PC-3 (cell line): ENCODE measurements at regions not wholly inside any gene's neighbourhood (a gene's known extent, or its start where the extent isn't known, plus 50 kb on each side); places are given as distances from the start of the nearest gene placed in this dataset.
A peak's percentile ranks its signal among the peaks of the same experiment; 100 is the strongest.

Experiments used
- ATAC-seq: fragments of 200-7000 bp; cut with Tn5 transposase; 2 replicates; pipeline ENCODE4 v1.9.1; 2020; ENCODE audit warnings: mild to moderate bottlenecking, moderate library complexity
- BruUV-seq: library from RNA; stranded (reverse); fragments of 400-500 nt; replicated peaks from 2 replicates; lab custom pipeline; 2021; lab: Mats Ljungman, UMichigan
- CTCF ChIA-PET: fragments of 300-600 bp; sonication (Branson Sonifier 250); formaldehyde crosslinking; loops from one replicate; lab custom pipeline; 2022; ENCODE audit warnings: antibody characterized with exemption; lab: Charles Lee
- POLR2A ChIA-PET: fragments of 300-600 bp; sonication (Branson Sonifier 250); formaldehyde crosslinking; loops from one replicate; lab custom pipeline; 2022; ENCODE audit warnings: antibody characterized with exemption; ENCODE audit not compliant: unreplicated experiment; lab: Charles Lee
- DNase-seq: peaks from one replicate; pipeline ENCODE4 v3.0.0-alpha.2; 2015
- H2AFZ ChIP-seq: fragments of 300-600 bp; sonication (generic); 2 replicates; pipeline ENCODE4 v1.6.0; 2016; ENCODE audit warnings: antibody characterized with exemption, low read length
- H3F3A ChIP-seq: fragments of 300-600 bp; sonication (generic); one replicate; pipeline ENCODE4 v1.6.0; 2017; ENCODE audit warnings: antibody characterized with exemption, low read length, control low read depth, mild to moderate bottlenecking; ENCODE audit not compliant: unreplicated experiment
- H3K27ac ChIP-seq: fragments of 300-600 bp; sonication (generic); 2 replicates; pipeline ENCODE4 v1.5.1; 2016; ENCODE audit warnings: mild to moderate bottlenecking, low read length
- H3K27me3 ChIP-seq: fragments of 300-600 bp; sonication (generic); 2 replicates; pipeline ENCODE4 v1.6.1; 2016; ENCODE audit warnings: low read length, mixed read lengths
- H3K36me3 ChIP-seq: fragments of 300-600 bp; sonication (generic); 2 replicates; pipeline ENCODE4 v1.6.1; 2016; ENCODE audit warnings: low read depth, mixed run types, low read length, mixed read lengths
- H3K4me1 ChIP-seq: fragments of 300-600 bp; sonication (generic); 2 replicates; pipeline ENCODE4 v1.5.1; 2016; ENCODE audit warnings: low read length; ENCODE audit not compliant: insufficient read depth
- H3K4me2 ChIP-seq: fragments of 300-600 bp; sonication (generic); 2 replicates; pipeline ENCODE4 v1.6.0; 2016; ENCODE audit warnings: low read length
- H3K4me3 ChIP-seq: fragments of 300-600 bp; sonication (generic); 2 replicates; pipeline ENCODE4 v1.5.1; 2016; ENCODE audit warnings: mild to moderate bottlenecking, low read length, mixed read lengths
- H3K79me2 ChIP-seq: fragments of 300-600 bp; sonication (generic); 2 replicates; pipeline ENCODE4 v1.6.1; 2017; ENCODE audit warnings: low read length, mixed read lengths
- H3K9ac ChIP-seq: fragments of 300-600 bp; sonication (generic); 2 replicates; pipeline ENCODE4 v1.6.0; 2016; ENCODE audit warnings: mild to moderate bottlenecking, low read length
- H3K9me2 ChIP-seq: fragments of 300-600 bp; sonication (generic); replicated peaks from 2 replicates; pipeline ENCODE4 v1.6.1; 2016; ENCODE audit warnings: mixed run types, low read length, mixed read lengths
- H3K9me3 ChIP-seq: fragments of 300-600 bp; sonication (generic); 2 replicates; pipeline ENCODE4 v1.6.1; 2016; ENCODE audit warnings: low read length, mixed read lengths
- H4K20me1 ChIP-seq: fragments of 300-600 bp; sonication (generic); 2 replicates; pipeline ENCODE4 v1.6.1; 2016; ENCODE audit warnings: low read length, mixed read lengths
- EZH2 ChIP-seq: fragments of 300-600 bp; sonication (generic); IDR thresholded peaks from one replicate; pipeline ENCODE4 v1.6.1; 2017; ENCODE audit warnings: antibody characterized with exemption, mild to moderate bottlenecking, low read length; ENCODE audit not compliant: unreplicated experiment
- EZH2phosphoT487 ChIP-seq: fragments of 300-600 bp; sonication (generic); IDR thresholded peaks from 2 replicates; pipeline ENCODE4 v1.6.1; 2018; ENCODE audit warnings: mild to moderate bottlenecking, antibody characterized with exemption, low read length, borderline replicate concordance
- intact Hi-C: fragments of 100-400 bp; cut with micrococcal nuclease; formaldehyde crosslinking; loops from 2 replicates; pipeline ENCODE4 v1.9.0; 2023
- TF ChIP-seq, protein P1 (sequence below): fragments of 300-600 bp; sonication (generic); conservative IDR thresholded peaks from 2 replicates; pipeline ENCODE4 v1.5.1; 2017; ENCODE audit warnings: antibody characterized with exemption, low read depth, mild to moderate bottlenecking, low read length

DNA sequence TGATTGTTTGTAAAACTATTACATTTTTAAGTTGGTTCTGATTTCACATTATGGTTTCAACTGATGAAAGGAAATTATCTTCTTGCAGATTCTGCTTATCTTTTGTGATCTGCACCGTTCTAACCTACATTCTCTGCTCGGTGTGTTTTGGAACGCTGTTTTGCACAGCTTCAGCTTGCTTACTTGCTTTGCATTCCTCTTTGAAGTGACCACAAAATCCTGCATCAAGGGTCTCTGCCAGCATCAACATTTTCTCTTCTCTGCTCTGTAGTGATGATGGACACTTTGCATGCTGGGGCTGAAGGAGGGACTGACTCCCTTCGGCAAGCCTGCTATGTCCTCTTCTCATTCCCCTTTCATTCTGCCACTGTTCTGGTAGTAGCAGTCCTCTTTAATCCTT is 485.2 kb downstream of the FBXO15 start:
- BruUV-seq = no TSS peak
- Histone ChIP-seq H3F3A (no peaks in the 10 kb centered on the region), H2AFZ (no peak overlapping the region), H3K4me2 (no peak overlapping the region), H3K36me3 (no peaks in the 10 kb centered on the region), H3K27ac (no peak overlapping the region), H3K79me2 (no peaks in the 10 kb centered on the region), H3K27me3 (no peaks in the 10 kb centered on the region), H3K4me1 (peaks cover 16% of the 10 kb centered on the region), H3K4me3 (no peak overlapping the region), H3K9ac (no peak overlapping the region), H4K20me1 (no peaks in the 10 kb centered on the region), H3K9me3 (no peaks in the 10 kb centered on the region), H3K9me2 (no peaks in the 10 kb centered on the region)
- TF ChIP-seq EZH2 (no peak), EZH2phosphoT487 (no peak)
- TF ChIP-seq, protein P1, sequence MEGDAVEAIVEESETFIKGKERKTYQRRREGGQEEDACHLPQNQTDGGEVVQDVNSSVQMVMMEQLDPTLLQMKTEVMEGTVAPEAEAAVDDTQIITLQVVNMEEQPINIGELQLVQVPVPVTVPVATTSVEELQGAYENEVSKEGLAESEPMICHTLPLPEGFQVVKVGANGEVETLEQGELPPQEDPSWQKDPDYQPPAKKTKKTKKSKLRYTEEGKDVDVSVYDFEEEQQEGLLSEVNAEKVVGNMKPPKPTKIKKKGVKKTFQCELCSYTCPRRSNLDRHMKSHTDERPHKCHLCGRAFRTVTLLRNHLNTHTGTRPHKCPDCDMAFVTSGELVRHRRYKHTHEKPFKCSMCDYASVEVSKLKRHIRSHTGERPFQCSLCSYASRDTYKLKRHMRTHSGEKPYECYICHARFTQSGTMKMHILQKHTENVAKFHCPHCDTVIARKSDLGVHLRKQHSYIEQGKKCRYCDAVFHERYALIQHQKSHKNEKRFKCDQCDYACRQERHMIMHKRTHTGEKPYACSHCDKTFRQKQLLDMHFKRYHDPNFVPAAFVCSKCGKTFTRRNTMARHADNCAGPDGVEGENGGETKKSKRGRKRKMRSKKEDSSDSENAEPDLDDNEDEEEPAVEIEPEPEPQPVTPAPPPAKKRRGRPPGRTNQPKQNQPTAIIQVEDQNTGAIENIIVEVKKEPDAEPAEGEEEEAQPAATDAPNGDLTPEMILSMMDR = no peak
- CTCF ChIA-PET = no interaction called here
- ATAC-seq (no peak), DNase-seq (no peak)
- POLR2A ChIA-PET = no interaction called here
- intact Hi-C loops = no loop called here

DNA sequence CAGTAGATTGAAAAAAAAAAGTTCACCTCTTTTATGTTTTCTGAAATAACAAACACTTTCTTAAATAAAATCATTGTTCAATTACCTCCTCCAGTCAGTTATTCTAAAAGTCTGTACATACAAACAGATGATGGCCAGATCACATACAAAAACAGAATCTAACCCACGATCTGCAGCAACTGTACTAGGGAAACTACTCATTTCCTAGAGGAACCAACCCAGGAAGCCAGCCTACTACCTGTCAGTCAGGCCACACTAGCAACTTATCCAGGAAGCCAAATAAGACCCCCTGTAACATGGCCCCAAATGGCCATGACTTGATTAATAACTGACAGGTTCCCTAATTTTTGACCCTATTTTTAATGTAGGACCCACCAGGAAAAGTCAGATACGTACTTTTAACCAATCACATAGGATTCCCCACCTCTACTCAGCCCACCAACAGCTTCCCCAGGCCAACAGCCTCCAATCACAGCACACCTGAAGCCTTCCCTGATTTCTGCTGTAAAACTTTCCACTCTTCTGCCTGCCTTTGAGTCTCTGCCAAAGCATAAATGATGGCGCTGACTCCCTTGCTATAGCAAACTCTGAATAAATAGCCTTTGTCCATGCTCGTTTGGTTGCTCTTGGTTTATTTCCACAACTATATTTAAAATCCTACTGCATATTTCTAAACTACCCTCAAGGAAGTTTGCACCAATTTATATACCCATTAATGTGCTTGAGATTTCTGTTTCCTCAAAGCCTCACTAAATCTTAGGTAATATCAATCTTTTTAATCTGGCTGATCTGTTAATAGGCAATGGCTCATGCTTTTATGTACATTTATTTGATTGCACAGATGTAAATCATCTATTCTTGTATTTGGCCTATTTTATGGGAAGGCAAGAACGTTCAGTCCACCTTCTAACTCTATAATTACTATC is 486.4 kb downstream of the FBXO15 start:
- intact Hi-C loops = no loop called here
- peak; percentile 57 for ATAC-seq

More for the DNA sequence above, 486.4 kb downstream of the FBXO15 start:
- no peaks in the 10 kb centered on the region for H3K9me3 ChIP-seq
- TF ChIP-seq, protein P1 = no peak
- TF ChIP-seq EZH2 = no peak
- no peak for TF ChIP-seq EZH2phosphoT487
- no peak overlapping the region for H3K4me3 ChIP-seq
- ChIA-PET POLR2A (no interaction called here), CTCF (no interaction called here)
- peak; percentile 9 for DNase-seq
- H3K9ac ChIP-seq = no peak overlapping the region
- H3K27ac ChIP-seq = 0 out of 2 replicates have a peak overlapping the region, but pooled peaks have one; percentile 9
- no peak overlapping the region for H2AFZ ChIP-seq
- H3K27me3 ChIP-seq = no peaks in the 10 kb centered on the region
- no peaks in the 10 kb centered on the region for H3K79me2 ChIP-seq
- no peaks in the 10 kb centered on the region for H3K9me2 ChIP-seq
- no peaks in the 10 kb centered on the region for H4K20me1 ChIP-seq
- peaks cover 16% of the 10 kb centered on the region for H3K4me1 ChIP-seq
- no TSS peak for BruUV-seq
- no peaks in the 10 kb centered on the region for H3F3A ChIP-seq
- H3K4me2 ChIP-seq = no peak overlapping the region
- no peaks in the 10 kb centered on the region for H3K36me3 ChIP-seq
